ENCODE measurements at regions not wholly inside any gene's neighbourhood (a gene's known extent, or its start where the extent isn't known, plus 50 kb on each side); places are given as distances from the start of the nearest gene placed in this dataset.

DNA sequence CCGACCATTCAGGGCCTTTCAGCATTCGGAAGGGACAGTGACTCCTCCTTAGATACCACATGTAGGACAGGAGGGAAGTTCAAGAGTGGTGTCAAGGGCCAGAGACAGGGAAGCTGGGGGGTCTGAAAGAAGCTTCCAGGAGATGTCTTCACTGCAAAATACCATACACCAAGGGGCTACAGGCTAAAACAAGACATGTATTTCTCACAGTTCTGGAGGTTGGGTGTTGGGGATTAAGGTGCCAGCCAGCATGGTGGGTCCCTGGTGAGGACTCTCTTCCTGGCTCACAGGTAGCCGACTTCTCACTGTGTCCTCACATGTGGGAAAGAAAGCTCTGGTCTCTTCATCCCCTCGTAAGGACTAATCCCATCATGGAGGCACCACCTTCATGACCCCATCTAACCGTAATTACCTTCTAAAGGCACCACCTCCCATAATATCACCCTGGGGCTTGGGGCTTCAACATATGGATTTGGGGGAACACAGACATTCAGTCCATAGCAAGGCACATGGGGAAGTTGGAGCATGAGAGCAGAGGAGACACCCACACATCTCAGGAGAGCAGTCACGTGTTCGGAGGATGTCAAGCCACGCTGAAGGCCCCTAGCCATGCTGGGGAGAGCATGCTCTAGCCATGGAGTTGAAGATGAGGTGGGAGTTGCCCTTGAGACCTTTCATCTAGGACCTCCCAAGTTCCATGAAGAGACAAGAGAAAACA is 73.9 kb upstream of the GDF10 start:
- H3K79me2 ChIP-seq (ENCODE audit: insufficient read depth, low read length), result no peaks in the 10 kb centered on the region
- no peaks in the 10 kb centered on the region for H3K9me2 ChIP-seq (ENCODE audit: low read depth, low read length)
- H3K9me3 ChIP-seq (ENCODE audit: low read length), result no peaks in the 10 kb centered on the region
- H2AFZ ChIP-seq (ENCODE audit: low read length), result no peak overlapping the region
- H3K4me2 ChIP-seq (ENCODE audit: low read length), result no peak overlapping the region
- H3K27me3 ChIP-seq (ENCODE audit: insufficient read depth, low read length), result no peaks in the 10 kb centered on the region
- no peak for TF ChIP-seq EZH2 (IDR thresholded peaks at IDR 0.05; ENCODE audit: borderline replicate concordance, low read length)
- TF ChIP-seq, protein P1, sequence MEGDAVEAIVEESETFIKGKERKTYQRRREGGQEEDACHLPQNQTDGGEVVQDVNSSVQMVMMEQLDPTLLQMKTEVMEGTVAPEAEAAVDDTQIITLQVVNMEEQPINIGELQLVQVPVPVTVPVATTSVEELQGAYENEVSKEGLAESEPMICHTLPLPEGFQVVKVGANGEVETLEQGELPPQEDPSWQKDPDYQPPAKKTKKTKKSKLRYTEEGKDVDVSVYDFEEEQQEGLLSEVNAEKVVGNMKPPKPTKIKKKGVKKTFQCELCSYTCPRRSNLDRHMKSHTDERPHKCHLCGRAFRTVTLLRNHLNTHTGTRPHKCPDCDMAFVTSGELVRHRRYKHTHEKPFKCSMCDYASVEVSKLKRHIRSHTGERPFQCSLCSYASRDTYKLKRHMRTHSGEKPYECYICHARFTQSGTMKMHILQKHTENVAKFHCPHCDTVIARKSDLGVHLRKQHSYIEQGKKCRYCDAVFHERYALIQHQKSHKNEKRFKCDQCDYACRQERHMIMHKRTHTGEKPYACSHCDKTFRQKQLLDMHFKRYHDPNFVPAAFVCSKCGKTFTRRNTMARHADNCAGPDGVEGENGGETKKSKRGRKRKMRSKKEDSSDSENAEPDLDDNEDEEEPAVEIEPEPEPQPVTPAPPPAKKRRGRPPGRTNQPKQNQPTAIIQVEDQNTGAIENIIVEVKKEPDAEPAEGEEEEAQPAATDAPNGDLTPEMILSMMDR (IDR thresholded peaks at IDR 0.05; ENCODE audit: low read length), result no peak; the same call in 1 of the 2 replicates
- no peaks in the 10 kb centered on the region for H3K4me1 ChIP-seq (ENCODE audit: insufficient read depth, low read length, severe bottlenecking)
- H3F3A ChIP-seq (ENCODE audit: insufficient read depth, low read length), result no peaks in the 10 kb centered on the region
- no peak overlapping the region for H3K27ac ChIP-seq (ENCODE audit: low read depth, low read length, poor library complexity, severe bottlenecking)
- H3K9ac ChIP-seq (ENCODE audit: low read length), result no peak overlapping the region
- H3K4me3 ChIP-seq (ENCODE audit: low read depth, low read length, poor library complexity, severe bottlenecking), result no peak overlapping the region
- no peaks in the 10 kb centered on the region for H4K20me1 ChIP-seq (ENCODE audit: insufficient read depth, low read length)
- H3K36me3 ChIP-seq (ENCODE audit: insufficient read depth, low read length), result no peaks in the 10 kb centered on the region

DNA sequence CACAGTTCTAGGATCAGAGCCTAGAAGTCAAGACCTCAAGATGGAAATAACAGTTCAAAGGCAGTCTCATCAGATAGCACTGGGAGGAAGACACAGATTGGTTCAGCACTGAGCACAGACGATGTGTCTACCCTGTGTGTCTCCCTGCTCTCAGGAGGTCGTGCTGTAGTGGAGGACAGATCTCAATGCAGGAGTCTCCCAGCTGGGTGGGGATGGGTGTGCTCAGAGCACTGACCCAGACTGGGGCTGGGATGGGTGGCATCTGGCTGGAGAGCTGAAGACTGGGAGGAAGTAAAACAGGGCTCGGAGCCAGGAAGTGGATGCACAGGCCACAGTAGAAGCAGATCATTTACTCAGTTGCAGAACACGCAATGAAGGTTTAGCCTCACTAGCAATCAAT is 69.5 kb upstream of the GDF10 start:
- Histone ChIP-seq H3K9me3 (ENCODE audit: low read length) (no peaks in the 10 kb centered on the region), H3F3A (ENCODE audit: insufficient read depth, low read length) (no peaks in the 10 kb centered on the region), H3K4me1 (ENCODE audit: insufficient read depth, low read length, severe bottlenecking) (no peaks in the 10 kb centered on the region), H3K9me2 (ENCODE audit: low read depth, low read length) (no peaks in the 10 kb centered on the region), H3K9ac (ENCODE audit: low read length) (no peak overlapping the region), H3K4me3 (ENCODE audit: low read depth, low read length, poor library complexity, severe bottlenecking) (no peak overlapping the region), H3K36me3 (ENCODE audit: insufficient read depth, low read length) (no peaks in the 10 kb centered on the region), H3K4me2 (ENCODE audit: low read length) (no peak overlapping the region; the same call in 1 of the 2 replicates), H3K79me2 (ENCODE audit: insufficient read depth, low read length) (no peaks in the 10 kb centered on the region), H3K27ac (ENCODE audit: low read depth, low read length, poor library complexity, severe bottlenecking) (no peak overlapping the region), H4K20me1 (ENCODE audit: insufficient read depth, low read length) (no peaks in the 10 kb centered on the region), H2AFZ (ENCODE audit: low read length) (no peak overlapping the region), H3K27me3 (ENCODE audit: insufficient read depth, low read length) (no peaks in the 10 kb centered on the region)
- TF ChIP-seq EZH2 (IDR thresholded peaks at IDR 0.05; ENCODE audit: borderline replicate concordance, low read length), result no peak
- TF ChIP-seq, protein P1 (IDR thresholded peaks at IDR 0.05; ENCODE audit: low read length), result no peak

DNA sequence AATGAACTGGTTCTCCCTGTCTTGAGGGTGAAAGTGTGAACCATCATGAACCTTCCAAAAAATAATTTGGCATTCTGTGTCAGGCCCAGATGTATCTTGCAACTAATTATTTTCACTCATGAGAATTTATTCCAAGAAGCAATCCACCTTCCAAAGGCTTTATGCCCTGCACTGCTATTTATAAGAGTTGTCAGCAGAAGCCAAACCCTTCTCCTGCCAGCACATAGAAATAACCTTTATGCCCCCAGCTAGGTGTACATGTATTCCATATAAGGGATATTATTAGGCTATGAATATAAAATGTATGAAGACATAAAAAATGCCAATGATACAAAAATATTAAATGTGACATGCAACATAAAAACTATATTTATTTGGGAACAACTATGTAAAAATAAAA is 69.0 kb upstream of the GDF10 start:
- H3K9me3 ChIP-seq (ENCODE audit: low read length), result no peaks in the 10 kb centered on the region
- no peak for TF ChIP-seq EZH2 (IDR thresholded peaks at IDR 0.05; ENCODE audit: borderline replicate concordance, low read length)
- TF ChIP-seq, protein P1 (IDR thresholded peaks at IDR 0.05; ENCODE audit: low read length), result no peak
- no peaks in the 10 kb centered on the region for H3K79me2 ChIP-seq (ENCODE audit: insufficient read depth, low read length)
- H3K27ac ChIP-seq (ENCODE audit: low read depth, low read length, poor library complexity, severe bottlenecking), result no peak overlapping the region
- no peaks in the 10 kb centered on the region for H4K20me1 ChIP-seq (ENCODE audit: insufficient read depth, low read length)
- no peaks in the 10 kb centered on the region for H3K27me3 ChIP-seq (ENCODE audit: insufficient read depth, low read length)
- no peak overlapping the region for H3K4me3 ChIP-seq (ENCODE audit: low read depth, low read length, poor library complexity, severe bottlenecking)
- no peaks in the 10 kb centered on the region for H3F3A ChIP-seq (ENCODE audit: insufficient read depth, low read length)
- no peaks in the 10 kb centered on the region for H3K36me3 ChIP-seq (ENCODE audit: insufficient read depth, low read length)
- H3K4me2 ChIP-seq (ENCODE audit: low read length), result no peak overlapping the region
- no peak overlapping the region for H2AFZ ChIP-seq (ENCODE audit: low read length)
- H3K9ac ChIP-seq (ENCODE audit: low read length), result no peak overlapping the region
- no peaks in the 10 kb centered on the region for H3K4me1 ChIP-seq (ENCODE audit: insufficient read depth, low read length, severe bottlenecking)
- no peaks in the 10 kb centered on the region for H3K9me2 ChIP-seq (ENCODE audit: low read depth, low read length)
